Breast epithelium (tissue), 3 donors: ENCODE measurements at regions not wholly inside any gene's neighbourhood (a gene's known extent, or its start where the extent isn't known, plus 50 kb on each side); places are given as distances from the start of the nearest gene placed in this dataset.

Experiments used
- POLR2A ChIP-seq: fragments of 450-650 bp; IDR thresholded peaks from one replicate; pipeline ENCODE4 v1.6.1; 2016; ENCODE audit warnings: antibody characterized with exemption, mild to moderate bottlenecking, moderate library complexity
- TF ChIP-seq, protein P1 (sequence below), 3 donors: fragments of 450-650 bp; IDR thresholded peaks; one replicate each; pipeline ENCODE4 v1.5.1; 2016 to 2017; ENCODE audit warnings: antibody characterized with exemption in 3 of 3, mild to moderate bottlenecking in 3 of 3, moderate library complexity in 3 of 3

GRCh38 chr7:47102331-47102841, 479.5 kb downstream of the TNS3 start:
- TF ChIP-seq, protein P1, sequence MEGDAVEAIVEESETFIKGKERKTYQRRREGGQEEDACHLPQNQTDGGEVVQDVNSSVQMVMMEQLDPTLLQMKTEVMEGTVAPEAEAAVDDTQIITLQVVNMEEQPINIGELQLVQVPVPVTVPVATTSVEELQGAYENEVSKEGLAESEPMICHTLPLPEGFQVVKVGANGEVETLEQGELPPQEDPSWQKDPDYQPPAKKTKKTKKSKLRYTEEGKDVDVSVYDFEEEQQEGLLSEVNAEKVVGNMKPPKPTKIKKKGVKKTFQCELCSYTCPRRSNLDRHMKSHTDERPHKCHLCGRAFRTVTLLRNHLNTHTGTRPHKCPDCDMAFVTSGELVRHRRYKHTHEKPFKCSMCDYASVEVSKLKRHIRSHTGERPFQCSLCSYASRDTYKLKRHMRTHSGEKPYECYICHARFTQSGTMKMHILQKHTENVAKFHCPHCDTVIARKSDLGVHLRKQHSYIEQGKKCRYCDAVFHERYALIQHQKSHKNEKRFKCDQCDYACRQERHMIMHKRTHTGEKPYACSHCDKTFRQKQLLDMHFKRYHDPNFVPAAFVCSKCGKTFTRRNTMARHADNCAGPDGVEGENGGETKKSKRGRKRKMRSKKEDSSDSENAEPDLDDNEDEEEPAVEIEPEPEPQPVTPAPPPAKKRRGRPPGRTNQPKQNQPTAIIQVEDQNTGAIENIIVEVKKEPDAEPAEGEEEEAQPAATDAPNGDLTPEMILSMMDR (IDR thresholded peaks at IDR 0.05), result no peak
- TF ChIP-seq POLR2A, result no peak
